Osteocyte (in vitro differentiated cells): ENCODE measurements at regions not wholly inside any gene's neighbourhood (a gene's known extent, or its start where the extent isn't known, plus 50 kb on each side); places are given as distances from the start of the nearest gene placed in this dataset.
"Not testable (repeated sequence)": the region's sequence is repeated elsewhere in the genome, so short reads cannot be mapped to it uniquely, and the experiment has no call there.

Experiments used
- DNase-seq: peaks from one replicate; pipeline ENCODE4 v3.0.0; 2021; ENCODE audit warnings: mixed read lengths; ENCODE audit not compliant: unreplicated experiment; ENCODE audit errors: extremely low spot score
- H3K27ac Mint-ChIP-seq: one replicate; pipeline ENCODE4 v1.8.0; 2021; ENCODE audit warnings: mild to moderate bottlenecking, mixed read lengths; ENCODE audit not compliant: unreplicated experiment
- H3K27me3 Mint-ChIP-seq: one replicate; pipeline ENCODE4 v1.8.0; 2021; ENCODE audit warnings: mixed read lengths; ENCODE audit not compliant: unreplicated experiment
- H3K36me3 Mint-ChIP-seq: one replicate; pipeline ENCODE4 v1.8.0; 2021; ENCODE audit warnings: mixed read lengths; ENCODE audit not compliant: unreplicated experiment
- H3K4me1 Mint-ChIP-seq: one replicate; pipeline ENCODE4 v1.8.0; 2021; ENCODE audit warnings: mixed read lengths; ENCODE audit not compliant: unreplicated experiment
- H3K4me3 Mint-ChIP-seq: one replicate; pipeline ENCODE4 v1.8.0; 2021; ENCODE audit warnings: mild to moderate bottlenecking, moderate library complexity, mixed read lengths; ENCODE audit not compliant: unreplicated experiment
- H3K9me3 Mint-ChIP-seq: one replicate; pipeline ENCODE4 v1.8.0; 2021; ENCODE audit warnings: mixed read lengths; ENCODE audit not compliant: unreplicated experiment
- TF ChIP-seq, protein P1 (sequence below): fragments of 200-600 bp; sonication (generic); IDR thresholded peaks from 2 replicates; pipeline ENCODE4 v1.5.0; 2021; ENCODE audit warnings: antibody characterized with exemption, mild to moderate bottlenecking, moderate library complexity

DNA sequence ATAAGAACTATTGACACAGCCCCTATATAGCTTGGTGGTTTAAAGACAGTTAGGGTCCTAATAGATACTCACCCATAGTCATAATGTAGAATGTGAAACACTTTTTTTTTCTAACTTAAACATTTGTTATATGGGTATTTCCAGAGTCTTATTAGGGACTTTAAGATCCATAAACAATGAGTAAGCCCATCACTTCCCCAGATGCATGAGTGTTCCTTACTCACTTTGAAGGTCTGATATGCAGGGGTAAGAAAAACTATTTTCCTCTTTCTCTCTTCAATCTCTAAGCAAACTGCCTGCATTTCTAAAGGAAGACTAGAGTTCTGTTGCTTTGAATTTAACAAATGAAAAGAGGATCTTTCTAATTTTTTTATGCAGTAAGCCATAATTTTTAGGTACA is 443.6 kb upstream of the PITX2 start:
- Mint-ChIP-seq H3K9me3 (no peaks in the 10 kb centered on the region), H3K4me3 (no peak overlapping the region), H3K4me1 (no peaks in the 10 kb centered on the region), H3K27ac (no peak overlapping the region), H3K27me3 (no peaks in the 10 kb centered on the region), H3K36me3 (no peaks in the 10 kb centered on the region)
- DNase-seq: no peak
- TF ChIP-seq, protein P1, sequence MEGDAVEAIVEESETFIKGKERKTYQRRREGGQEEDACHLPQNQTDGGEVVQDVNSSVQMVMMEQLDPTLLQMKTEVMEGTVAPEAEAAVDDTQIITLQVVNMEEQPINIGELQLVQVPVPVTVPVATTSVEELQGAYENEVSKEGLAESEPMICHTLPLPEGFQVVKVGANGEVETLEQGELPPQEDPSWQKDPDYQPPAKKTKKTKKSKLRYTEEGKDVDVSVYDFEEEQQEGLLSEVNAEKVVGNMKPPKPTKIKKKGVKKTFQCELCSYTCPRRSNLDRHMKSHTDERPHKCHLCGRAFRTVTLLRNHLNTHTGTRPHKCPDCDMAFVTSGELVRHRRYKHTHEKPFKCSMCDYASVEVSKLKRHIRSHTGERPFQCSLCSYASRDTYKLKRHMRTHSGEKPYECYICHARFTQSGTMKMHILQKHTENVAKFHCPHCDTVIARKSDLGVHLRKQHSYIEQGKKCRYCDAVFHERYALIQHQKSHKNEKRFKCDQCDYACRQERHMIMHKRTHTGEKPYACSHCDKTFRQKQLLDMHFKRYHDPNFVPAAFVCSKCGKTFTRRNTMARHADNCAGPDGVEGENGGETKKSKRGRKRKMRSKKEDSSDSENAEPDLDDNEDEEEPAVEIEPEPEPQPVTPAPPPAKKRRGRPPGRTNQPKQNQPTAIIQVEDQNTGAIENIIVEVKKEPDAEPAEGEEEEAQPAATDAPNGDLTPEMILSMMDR: no peak

GRCh38 chr4:111066887-111067286 is 444.0 kb upstream of the PITX2 start:
- Mint-ChIP-seq H3K9me3 (no peaks in the 10 kb centered on the region), H3K4me1 (no peaks in the 10 kb centered on the region), H3K27me3 (no peaks in the 10 kb centered on the region), H3K4me3 (no peak overlapping the region), H3K36me3 (no peaks in the 10 kb centered on the region), H3K27ac (no peak overlapping the region)
- DNase-seq: no peak
- TF ChIP-seq, protein P1: no peak

- Mint-ChIP-seq H3K4me3 (no peak overlapping the region), H3K9me3 (peaks cover 8% of the 10 kb centered on the region), H3K27ac (no peak overlapping the region), H3K36me3 (no peaks in the 10 kb centered on the region), H3K4me1 (no peaks in the 10 kb centered on the region), H3K27me3 (no peaks in the 10 kb centered on the region)
- DNase-seq: no peak
- TF ChIP-seq, protein P1: no peak
Measured at GRCh38 chr4:111068883-111069282, 446.0 kb upstream of the PITX2 start.

GRCh38 chr4:111070390-111070789 is 447.5 kb upstream of the PITX2 start:
- no peak overlapping the region for H3K27ac Mint-ChIP-seq
- H3K36me3 Mint-ChIP-seq: no peaks in the 10 kb centered on the region
- H3K4me1 Mint-ChIP-seq: no peaks in the 10 kb centered on the region
- no peak overlapping the region for H3K4me3 Mint-ChIP-seq
- TF ChIP-seq, protein P1: no peak
- H3K27me3 Mint-ChIP-seq: no peaks in the 10 kb centered on the region
- no peak for DNase-seq
- peaks cover 13% of the 10 kb centered on the region for H3K9me3 Mint-ChIP-seq

DNA sequence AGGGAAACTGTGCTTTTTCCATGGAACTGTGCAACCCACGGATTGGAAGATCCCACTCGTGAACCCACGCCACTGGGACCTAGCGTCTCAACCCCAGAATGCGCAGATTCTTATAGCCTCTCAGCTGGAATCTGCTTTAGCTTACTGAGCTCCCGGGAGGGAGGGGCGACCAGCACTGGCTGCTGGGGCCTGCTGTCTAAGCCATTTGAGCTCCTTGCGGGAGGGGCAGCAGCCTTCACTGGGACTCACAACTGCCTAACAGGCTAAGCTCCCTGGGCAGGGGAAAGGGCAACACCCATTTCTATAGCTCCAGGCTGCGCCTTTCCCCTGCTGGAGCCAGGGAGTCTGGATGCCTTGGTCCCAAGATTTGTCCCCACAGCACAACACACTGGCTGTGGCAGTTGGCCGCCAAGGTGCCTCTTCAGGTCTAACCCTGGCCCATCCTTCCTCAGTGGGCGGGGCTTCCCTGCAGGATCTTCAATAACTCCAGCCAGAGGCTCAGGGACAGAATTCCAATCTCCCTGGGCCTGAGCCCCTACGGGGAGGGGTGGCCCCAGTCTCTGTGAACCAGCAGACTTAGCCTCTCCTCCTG is 451.7 kb upstream of the PITX2 start:
- H3K4me1 Mint-ChIP-seq: no peaks in the 10 kb centered on the region
- no peaks in the 10 kb centered on the region for H3K36me3 Mint-ChIP-seq
- no peak overlapping the region for H3K27ac Mint-ChIP-seq
- H3K27me3 Mint-ChIP-seq: no peaks in the 10 kb centered on the region
- no peak for DNase-seq
- no peak overlapping the region for H3K4me3 Mint-ChIP-seq
- peaks cover 31% of the 10 kb centered on the region for H3K9me3 Mint-ChIP-seq
- TF ChIP-seq, protein P1: no peak

GRCh38 chr4:111076299-111076698 is 453.4 kb upstream of the PITX2 start:
- H3K9me3 Mint-ChIP-seq: peaks cover 31% of the 10 kb centered on the region
- not testable (repeated sequence) for H3K27ac Mint-ChIP-seq

More at GRCh38 chr4:111076299-111076698, 453.4 kb upstream of the PITX2 start:
- H3K36me3 Mint-ChIP-seq, H3K4me3 Mint-ChIP-seq, DNase-seq, H3K4me1 Mint-ChIP-seq, H3K27me3 Mint-ChIP-seq: not testable (repeated sequence)
